Brain pericyte (primary cell): ENCODE measurements at regions not wholly inside any gene's neighbourhood (a gene's known extent, or its start where the extent isn't known, plus 50 kb on each side); places are given as distances from the start of the nearest gene placed in this dataset.
"Not testable (repeated sequence)": the region's sequence is repeated elsewhere in the genome, so short reads cannot be mapped to it uniquely, and the experiment has no call there.

Source experiments
- DNase-seq: peaks from one replicate; pipeline ENCODE4 v3.0.0-alpha.2; 2012; ENCODE audit warnings: low read depth, low spot score

DNA sequence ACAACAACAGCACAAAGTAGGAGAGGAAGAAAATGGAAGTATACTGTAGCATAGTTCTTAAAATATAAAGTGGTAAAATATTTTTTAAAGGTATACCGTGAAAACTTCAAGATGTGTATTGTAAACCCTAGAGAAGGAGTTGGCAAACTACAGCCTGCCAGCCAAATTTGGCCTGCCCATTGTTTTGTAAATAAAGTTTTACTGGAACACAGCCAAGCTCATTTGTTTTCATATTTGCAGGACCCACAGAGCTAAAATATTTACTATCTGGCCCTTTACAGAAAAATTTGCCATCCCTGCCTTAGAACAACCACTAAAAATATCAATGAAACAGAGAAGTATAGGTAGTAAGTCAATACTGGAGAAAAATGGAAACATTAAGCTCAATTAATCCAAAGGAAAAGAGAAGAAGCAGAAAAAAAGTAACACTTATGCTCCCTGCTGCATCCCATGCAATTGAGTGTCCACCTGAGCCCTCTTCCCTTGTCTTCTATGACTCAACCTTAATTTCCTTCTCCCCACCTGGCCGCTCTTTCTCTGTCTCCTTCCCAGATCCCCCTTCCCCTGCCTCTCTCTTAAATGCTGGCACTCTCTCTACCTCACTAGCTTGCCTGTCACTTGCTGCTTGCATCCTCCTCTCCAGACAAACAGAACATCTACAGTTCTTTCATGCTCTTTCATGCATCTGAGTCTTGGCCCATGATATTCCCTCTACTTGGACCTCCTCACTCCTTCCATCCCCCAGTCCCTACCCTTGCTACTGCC is 50.6 kb upstream of the FER start:
- no peak for DNase-seq

DNA sequence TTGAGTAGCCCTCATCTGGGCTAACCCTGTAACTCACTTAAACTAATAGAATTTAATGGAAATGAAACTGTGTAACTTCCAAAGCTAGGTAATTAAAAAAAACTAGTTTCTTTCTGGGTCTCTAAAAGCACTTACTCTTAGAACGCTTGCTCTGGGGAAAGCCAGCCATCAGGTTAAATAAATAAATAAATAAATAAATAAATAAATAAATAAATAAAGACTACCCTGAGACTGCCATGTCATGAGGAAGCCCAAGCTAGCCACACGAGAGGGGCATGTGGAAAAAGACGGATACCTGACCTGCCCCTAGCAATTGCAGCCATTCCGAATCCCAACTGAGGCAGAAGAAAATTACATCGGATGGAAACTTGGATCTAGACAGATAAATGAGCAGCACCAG is 51.3 kb upstream of the FER start:
- DNase-seq = no peak

DNA sequence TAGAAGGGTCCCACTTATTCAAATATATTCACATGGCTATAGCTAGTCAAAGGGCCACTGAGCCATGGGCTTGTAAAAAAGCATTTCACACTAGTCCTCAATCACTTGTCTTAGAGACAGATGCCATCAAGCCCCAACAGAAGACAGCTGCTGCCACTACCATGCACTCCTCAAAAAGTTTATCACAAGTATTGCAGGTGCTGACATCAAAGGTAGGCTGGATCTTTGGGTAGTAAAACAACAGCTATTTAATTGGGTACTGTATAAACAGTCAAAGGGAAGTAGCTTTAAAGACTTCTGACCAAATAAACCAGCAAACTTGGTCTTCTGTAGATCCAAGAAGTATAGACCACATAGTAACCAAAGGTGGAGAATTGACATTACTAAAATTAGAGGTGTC is 59.2 kb upstream of the FER start:
- DNase-seq = no peak

DNA sequence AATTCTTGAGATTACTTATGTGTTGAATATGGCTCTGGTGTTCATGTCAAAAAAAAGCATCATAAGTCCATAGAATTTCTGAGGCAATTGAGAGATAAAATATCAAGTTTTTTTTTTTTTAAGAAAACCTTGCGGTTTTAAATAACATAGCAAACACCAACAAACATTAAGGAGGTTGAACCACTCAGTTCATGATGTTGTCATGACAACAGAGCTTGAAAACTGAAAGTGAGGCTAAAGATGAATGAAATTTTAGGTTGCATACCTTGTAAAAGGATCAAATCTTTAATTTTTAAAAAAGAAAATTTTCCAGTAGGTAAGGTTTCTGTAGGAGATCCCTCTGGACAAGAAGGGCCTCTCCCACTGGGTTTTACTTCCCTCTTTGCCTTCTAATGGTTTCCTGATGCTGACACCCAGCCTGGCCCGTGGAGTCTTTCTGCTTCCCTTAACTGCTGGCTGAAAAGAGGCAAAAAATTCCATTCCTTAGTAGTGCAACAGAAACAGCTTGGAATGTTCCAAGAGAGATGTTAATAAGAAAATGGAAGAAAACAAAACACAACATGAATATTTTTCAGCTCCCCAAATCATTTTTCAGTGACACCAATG is 60.0 kb upstream of the FER start:
- DNase-seq = no peak

DNA sequence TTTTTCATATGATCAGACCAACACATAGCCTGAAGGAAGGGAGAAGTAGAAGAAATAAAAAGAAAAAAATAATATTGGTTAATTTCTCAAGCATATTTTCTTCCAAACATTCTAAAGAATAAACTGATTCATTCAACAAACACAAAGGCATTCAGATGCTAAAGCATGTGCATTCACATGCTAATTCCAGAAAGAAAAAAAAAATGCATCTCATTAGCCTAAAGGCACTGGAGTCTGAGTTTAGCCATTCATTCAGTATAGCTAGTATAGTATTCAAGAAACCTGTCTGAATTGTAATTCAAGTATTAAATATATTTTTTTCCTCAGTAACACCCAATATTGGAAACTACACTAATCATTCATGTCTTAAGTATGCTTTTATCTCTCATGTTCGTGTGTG is 61.0 kb upstream of the FER start:
- DNase-seq = no peak

DNA sequence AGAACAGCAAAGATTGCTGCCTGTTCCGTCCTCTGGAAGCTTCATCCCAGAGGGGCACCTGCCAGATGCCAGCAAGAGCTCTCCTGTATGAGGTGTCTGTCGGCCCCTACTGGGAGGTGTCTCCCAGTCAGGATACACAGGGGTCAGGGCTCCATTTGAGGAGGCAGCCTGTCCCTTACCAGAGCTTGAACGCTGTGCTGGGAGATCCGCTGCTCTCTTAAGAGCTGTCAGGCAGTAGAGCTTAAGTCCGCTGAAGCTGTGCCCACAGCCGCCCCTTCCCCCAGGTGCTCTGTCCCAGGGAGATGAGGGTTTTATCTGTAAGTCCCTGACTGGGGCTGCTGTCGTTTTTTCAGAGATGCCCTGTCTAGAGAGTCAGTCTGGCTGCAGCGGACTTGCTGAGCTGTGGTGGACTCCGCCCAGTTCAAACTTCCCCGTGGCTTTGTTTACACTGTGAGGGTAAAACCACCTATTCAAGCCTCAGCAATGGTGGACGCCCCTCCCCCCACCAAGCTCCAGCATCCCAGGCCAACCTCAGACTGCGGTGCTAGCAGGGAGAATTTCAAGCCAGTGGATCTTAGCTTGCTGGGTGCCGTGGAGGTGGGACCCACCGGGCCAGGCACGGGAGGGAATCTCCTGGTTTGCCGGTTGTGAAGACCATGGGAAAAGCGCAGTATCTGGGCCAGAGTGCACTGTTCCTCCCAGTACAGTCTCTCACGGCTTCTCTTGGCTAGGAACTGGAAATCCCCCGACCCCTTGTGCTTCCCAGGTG is 62.1 kb upstream of the FER start:
- not testable (repeated sequence) for DNase-seq

DNA sequence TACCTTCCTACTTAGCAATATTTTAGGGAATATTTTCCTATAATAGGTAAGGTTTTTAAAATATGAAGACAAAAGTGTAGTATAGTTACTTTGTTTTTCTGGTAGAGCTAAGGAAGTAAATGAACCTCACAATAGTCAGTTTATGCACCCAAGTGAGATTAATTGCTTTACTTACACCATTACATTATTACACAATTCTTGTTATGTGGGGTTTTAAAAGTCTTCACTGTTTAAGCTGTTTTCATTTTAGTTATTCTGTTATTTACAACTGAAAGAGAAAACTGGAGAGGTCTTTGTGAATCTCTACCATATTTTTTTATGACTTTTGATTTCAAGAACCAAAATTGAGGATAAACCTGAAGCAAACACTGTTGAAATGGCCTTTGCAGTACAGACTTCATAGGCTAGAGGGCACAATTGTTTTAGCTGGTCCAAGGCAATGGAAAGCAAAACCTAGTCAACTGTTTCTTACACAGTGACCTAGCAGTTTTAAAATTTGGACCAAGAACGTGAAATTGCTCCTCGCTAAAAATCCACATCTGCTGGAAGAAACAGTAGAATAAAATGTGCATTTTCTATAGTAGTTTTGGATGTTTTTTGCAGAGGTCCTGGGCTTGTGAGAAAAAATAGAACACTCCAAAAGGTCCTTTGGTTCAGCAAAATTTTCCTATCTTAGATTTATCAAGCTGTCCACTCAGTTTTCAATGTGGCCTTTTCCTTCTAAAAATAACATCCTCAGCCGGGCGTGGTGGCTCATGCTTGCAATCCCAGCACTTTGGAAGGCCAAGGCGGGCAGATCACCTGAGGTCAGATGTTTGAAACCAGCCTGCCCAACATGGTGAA is 66.4 kb upstream of the FER start:
- peak; percentile 11 for DNase-seq

DNA sequence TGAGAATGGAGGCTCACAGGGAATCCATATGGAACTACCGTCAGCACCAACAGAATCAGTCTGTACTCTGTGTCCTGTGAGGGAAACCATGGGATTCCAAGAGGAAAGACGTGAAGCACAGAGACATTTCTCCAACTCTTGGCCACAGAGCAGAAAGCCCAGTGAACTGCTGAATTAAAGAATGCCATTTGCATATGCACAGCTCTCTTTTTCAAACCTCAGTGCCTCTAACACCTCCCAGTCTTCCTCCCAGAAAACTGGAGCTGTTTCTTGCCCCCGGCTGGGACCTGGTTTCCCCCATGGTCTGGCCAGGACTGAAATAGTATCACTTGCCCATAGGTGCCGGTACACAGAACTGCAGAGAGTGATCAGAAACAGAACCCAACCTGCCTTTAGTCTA is 69.6 kb upstream of the FER start:
- DNase-seq = no peak

DNA sequence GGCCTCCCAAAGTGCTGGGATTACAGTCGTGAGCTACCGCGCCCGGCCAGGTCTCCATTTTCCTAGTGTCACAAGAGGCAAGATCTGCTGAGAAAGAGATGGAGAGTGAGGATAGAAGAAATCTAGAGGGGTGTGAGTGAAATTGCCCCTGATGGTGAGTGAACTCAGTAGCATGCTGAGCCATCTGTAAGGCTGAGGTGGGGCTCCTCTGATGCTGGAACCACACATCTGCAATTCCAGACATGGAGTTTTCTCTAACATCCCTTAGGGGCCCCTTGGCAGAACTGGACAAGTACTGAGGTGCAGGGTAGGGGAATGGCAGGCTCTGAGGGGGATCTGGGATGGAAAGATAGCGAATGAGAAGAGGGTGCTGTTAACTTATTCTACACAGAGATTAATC is 72.0 kb upstream of the FER start:
- DNase-seq = no peak

DNA sequence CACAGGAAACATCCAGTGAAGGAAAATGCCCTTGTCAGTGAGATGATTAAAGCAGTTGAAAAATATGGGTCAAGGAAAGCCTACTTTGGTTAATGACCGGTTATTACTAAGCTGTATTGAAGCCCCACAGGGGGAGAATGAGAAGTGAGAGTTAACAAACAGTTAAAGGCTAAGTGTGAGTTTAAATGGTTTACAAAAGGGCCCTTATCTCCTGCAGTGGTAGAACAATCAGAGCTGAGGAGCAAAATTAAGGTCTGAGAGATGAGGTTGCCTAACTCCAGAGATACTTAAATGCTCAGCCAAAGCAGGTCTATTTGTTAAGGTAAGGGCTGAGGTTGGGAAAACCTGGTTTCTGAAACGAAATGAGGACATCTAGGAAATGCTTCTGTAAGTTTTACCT is 75.1 kb upstream of the FER start:
- no peak for DNase-seq

DNA sequence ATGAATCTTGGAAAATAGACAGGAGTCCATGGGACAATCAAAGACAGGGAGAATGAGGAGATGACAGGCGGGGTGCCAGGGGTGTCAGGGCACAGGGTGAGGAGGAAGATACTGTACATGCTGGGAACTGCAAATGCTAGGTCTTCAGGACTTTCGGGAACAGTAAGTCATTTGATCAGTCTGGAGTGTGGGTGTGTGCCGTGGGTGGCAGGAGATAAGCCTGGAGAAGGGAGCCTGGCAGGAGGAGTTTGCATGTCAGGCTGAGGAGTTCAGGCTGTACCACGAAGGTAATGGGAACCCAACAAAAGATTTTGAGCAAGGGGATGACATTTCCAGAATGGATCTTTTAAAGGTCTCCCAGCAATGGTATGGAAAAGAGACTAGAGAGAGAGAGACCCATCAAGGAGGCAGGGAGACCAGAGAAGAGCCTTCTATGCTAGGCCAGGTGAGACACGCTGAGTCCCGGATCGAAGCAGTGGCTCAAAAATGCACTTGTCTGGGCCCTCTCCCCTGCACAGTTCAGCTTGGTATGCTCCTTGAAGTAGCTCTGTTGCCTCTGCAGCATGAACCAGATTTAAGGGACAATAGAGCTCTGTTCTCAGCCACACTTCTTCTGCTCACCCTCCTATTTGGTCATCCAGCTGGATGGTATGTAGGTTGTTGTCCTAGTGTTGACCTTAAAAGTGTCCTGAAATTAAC is 77.0 kb upstream of the FER start:
- no peak for DNase-seq

DNA sequence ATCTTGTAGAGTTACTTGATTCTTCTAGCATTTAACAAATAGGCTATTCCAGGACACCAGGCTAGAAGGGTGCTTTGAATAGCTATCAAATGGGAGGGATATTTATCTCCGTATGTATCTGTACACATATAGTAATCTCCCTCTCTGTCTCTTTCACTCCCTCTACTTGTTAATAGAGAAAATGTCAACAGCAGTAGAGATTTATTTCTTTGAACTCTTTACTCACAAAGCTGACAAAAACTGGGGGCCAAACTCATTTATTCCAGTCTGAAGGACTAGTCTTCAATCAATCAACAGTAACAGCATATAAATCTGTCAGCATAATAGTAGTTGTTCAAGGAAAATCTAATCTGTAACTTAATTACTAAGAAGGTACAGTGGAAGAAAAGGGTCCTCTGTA is 78.2 kb upstream of the FER start:
- DNase-seq = no peak

DNA sequence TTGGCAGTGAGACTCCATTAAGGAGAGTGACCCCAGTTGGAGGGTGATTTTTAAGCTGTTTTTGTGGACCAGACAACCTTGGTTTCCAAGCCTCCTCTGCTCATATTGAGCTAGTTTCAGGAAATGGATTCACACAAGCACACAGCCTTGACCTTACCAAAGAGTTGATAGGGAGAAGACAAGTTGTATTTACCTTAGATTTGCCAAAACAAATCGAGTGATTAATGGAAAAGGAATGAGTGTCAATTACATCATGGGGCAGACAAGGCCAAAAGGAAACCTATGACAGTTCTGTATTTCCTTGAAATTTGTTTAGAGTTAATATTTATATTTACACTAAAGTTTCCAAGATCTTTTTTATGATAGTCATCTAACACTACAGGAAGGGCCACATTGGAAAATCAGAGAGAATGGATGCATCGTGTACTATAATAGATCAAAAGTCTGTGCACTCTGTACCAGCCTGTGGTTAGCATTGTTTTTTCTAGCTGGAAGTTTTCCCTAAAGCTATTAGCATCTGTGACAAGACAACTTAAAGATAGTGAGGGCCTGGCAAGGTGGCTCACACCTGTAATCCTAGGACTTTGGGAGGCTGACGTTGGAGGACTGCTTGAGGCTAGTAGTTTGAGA is 86.0 kb upstream of the FER start:
- peak; percentile 11 for DNase-seq

DNA sequence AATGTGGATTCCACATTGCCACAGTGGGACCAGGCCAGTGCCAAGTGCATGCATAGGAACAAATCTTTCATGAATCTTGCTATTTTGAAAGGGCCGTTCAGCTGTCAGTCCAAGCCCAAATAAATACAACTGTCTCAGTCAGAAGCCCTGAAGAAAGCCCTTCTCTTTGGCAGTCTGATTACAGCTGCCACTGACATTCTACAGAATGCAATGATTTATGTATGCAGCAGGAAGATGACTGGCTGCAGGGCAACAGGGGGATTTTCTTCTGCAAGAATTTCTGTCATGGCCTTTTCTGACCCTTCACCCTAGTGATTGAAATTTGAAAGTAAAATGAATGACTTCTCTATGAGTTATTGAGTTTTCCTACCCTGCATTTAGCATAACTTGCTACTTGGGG is 86.7 kb upstream of the FER start:
- no peak for DNase-seq

DNA sequence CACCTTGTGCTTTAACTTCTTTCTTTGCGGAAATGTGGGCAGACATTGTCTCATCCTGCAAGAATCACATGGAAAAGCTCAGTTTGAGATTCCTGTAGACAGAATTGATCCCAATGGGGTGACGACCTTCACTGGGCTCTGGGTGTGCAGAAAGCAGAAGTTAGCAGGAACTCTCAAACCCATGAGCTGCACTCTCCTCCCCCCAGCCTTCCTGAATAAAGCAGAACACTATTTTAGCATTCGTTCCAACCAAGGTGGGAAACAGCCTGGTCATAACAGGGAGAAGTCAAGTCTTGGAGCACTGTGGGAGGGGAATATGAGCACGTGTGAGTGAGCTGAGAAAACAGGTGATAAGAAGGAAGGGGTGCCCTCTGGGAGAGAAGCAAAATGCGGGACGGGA is 87.4 kb upstream of the FER start:
- DNase-seq = no peak

DNA sequence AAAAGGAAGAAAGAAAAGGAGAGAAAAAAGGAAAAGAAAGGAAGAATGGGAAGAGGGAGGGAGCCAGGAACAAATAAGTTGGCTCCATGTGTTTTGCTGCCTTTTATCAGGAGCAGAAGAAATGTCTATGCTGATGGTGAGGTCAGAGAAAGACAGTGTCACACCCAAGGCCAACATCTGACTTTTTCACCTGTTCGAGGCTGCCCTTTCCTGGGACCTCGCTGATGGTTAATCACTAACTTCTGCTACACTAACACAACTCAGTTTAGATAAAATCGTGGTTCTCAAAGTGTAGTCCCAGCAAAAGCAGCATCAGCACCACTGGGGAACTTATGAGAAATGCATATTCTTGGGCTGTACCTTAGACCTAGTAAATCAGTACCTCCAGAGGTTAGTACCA is 88.2 kb upstream of the FER start:
- no peak for DNase-seq

DNA sequence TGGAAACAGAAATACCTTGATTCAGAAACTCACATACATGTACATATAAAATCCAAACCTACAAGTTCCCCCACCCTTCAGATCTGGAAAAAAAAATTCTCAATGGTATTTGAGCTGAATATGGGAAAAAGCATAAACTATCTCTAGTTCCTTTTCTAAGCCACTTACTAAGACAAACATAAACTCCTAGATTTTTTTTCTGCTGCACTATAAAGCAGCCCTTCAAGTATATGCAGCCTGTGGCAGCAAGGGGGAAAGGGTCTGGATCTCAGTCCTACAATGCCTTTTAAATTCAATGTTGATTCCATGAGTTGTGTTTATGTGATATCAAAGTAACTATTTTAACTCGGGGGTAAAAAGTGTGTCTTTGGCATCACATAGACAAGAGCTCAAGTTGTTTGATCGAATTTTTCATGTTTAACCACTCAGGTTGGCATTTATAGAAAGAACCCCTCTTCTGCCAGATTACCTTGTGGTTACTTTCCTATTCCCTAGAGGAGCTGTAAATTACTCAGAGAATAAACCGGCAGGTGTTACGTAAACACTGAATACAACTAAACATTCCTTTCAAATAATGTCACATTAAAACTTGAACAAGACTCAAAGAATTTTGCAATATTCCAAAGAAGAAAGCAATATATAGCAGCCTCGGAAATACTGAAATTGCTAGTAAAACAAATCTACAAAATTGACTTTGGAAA is 91.8 kb upstream of the FER start:
- DNase-seq = no peak

DNA sequence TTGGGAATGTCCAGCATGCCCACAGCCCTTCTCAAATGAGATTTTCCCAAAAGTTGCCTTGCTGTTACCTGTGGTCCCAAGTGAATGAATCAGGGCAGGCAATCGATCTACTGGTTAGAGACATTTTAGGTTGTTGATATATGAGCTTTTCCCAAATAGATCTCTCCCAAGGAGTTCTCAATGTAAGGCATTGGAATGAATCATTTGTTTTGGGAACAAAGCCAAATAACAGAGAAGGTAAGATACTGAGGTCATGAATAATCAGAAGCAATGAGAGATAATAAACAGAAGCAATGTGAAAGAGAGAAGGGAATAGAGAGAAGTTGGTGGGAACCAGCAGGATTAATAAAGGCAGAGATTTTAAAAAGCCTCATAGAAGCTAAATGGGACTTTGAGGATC is 93.6 kb upstream of the FER start:
- DNase-seq = no peak

DNA sequence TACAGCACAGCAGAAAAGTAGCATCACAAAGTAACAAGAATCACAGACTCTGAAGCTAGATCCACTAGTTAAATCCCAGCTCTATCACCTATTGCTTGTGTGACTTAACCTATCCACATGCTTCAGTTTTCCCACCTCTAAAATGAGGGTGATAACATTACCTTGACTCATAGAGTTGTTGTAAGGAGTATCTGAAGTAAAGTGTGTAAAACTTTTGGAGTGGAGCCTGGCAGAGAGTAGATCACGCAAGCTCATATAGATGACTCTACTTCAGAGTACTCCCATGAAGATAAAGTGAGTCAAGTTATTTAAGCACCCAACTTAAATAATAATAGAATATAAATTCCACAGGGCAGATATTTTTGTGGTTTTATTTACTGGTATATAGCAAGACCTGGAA is 94.5 kb upstream of the FER start:
- no peak for DNase-seq

DNA sequence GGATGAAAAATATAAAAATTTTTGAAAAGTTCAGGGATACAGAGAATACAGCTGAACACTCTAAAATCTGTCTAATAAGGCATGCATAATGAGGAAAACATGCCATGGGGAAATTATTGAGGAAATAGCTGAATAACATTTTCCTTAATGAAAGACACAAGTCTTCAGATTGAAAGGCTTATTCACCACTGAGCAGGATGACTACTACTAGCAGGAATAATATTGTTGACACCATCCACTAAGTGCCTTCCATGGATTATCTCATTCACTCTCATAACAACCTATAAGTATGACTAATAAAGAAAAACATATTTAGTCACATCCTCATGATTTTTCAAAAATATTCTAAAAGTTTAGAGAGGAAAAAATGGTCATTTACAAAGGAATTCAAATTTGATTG is 96.7 kb upstream of the FER start:
- no peak for DNase-seq
